ENCODE measurements at regions not wholly inside any gene's neighbourhood (a gene's known extent, or its start where the extent isn't known, plus 50 kb on each side); places are given as distances from the start of the nearest gene placed in this dataset.
"Not testable (repeated sequence)": the region's sequence is repeated elsewhere in the genome, so short reads cannot be mapped to it uniquely, and the experiment has no call there.

DNA sequence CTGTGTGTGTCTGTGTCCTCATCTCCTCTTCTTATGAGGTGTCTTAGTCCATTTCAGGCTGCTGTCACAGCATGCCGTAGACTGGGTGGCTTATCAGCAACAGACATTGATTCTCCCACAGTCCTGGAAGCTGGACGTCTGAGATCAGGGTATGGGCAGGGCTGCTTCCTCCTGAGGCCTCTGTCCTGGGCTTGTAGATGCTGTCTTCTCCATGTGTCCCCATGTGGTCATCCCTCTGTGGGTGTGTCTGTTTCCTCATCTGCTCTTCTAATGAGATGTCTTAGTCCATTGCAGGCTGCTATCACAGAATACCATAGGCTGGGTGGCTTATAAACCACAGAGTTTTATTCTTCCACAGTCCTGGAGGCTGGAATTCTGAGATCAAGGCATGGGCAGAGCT, 205.0 kb upstream of the USP9Y start:
- no peak for DNase-seq (ENCODE audit: low spot score)
- TF ChIP-seq, protein P1, sequence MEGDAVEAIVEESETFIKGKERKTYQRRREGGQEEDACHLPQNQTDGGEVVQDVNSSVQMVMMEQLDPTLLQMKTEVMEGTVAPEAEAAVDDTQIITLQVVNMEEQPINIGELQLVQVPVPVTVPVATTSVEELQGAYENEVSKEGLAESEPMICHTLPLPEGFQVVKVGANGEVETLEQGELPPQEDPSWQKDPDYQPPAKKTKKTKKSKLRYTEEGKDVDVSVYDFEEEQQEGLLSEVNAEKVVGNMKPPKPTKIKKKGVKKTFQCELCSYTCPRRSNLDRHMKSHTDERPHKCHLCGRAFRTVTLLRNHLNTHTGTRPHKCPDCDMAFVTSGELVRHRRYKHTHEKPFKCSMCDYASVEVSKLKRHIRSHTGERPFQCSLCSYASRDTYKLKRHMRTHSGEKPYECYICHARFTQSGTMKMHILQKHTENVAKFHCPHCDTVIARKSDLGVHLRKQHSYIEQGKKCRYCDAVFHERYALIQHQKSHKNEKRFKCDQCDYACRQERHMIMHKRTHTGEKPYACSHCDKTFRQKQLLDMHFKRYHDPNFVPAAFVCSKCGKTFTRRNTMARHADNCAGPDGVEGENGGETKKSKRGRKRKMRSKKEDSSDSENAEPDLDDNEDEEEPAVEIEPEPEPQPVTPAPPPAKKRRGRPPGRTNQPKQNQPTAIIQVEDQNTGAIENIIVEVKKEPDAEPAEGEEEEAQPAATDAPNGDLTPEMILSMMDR (IDR thresholded peaks at IDR 0.05; ENCODE audit: extremely low read depth, missing control alignments): no peak

DNA sequence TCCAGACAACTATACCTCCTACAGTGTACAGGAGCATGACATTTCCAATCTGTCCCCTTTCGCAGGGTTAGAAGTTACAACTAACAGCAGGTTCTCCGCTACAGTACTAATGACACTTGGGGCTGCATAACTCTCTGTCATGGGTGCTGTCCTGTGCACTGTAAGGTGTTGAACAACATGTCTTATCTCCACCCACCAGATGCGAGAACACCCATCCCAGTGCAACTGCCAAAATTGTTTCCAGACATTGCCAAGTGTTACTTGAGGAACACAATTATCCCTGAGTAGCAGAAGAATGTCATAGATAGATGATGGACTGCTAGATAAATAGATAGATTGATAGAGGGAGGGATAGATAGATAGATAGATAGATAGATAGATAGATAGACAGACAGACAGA, 200.9 kb upstream of the USP9Y start:
- DNase-seq (ENCODE audit: low spot score): no peak
- TF ChIP-seq, protein P1 (IDR thresholded peaks at IDR 0.05; ENCODE audit: extremely low read depth, missing control alignments): no peak

DNA sequence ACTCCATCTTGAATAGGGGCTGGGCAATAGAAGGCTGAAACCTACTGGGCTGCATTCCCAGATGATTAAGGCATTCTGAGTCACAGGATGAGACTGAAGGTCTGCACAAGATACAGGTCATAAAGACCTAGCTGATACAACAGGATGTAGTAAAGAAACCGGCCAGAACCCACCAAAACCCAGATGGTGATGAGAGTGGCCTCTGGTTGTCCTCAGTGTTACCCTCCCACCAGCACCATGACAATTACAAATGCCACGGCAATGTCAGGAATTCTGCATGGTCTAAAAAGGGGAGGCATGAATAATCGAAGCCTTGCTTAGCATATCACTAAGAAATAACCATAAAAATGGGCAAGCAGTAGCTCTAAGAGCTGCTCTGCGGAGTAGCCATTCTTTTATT, 197.0 kb upstream of the USP9Y start:
- DNase-seq (ENCODE audit: low spot score): not testable (repeated sequence)

DNA sequence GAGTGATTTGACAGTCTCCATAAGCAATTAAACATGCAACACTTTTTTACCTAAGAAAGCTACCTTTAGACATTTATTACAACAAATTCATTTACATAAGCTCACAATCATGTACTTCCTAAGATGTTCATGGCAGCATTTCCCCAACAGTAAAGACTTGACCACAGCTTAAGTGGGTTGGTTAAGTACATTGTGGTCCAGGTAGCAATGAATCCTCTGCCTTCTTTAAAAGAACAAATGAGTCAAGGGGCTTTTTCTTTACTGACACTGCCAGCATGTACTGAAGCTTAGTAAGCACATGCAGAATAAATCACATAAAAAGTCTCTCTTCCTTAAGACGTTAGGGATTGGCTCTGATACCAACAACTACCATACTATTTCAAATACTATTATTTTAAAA, 183.7 kb upstream of the USP9Y start:
- DNase-seq (ENCODE audit: low spot score): no peak
- TF ChIP-seq, protein P1 (IDR thresholded peaks at IDR 0.05; ENCODE audit: extremely low read depth, missing control alignments): no peak

DNA sequence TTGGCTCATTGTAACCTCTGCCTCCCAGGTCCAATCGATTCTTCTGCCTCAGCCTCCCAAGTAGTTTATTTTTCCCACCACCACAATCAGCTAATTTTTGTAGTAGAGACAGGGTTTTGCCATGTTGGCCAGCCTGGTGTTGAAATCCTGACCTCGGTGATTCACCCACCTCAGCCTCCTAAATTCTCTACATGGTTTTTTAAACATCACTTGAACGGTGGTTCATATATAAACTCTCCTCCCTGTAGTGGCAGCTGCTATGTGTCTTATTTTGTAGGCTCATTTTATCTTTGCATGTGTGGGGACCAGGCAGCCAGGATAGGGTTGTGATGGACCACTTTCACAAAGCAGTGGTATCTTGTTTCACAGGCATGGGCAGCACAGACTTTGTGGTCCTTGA, 175.8 kb upstream of the USP9Y start:
- no peak for DNase-seq (ENCODE audit: low spot score)
- TF ChIP-seq, protein P1 (IDR thresholded peaks at IDR 0.05; ENCODE audit: extremely low read depth, missing control alignments): no peak

DNA sequence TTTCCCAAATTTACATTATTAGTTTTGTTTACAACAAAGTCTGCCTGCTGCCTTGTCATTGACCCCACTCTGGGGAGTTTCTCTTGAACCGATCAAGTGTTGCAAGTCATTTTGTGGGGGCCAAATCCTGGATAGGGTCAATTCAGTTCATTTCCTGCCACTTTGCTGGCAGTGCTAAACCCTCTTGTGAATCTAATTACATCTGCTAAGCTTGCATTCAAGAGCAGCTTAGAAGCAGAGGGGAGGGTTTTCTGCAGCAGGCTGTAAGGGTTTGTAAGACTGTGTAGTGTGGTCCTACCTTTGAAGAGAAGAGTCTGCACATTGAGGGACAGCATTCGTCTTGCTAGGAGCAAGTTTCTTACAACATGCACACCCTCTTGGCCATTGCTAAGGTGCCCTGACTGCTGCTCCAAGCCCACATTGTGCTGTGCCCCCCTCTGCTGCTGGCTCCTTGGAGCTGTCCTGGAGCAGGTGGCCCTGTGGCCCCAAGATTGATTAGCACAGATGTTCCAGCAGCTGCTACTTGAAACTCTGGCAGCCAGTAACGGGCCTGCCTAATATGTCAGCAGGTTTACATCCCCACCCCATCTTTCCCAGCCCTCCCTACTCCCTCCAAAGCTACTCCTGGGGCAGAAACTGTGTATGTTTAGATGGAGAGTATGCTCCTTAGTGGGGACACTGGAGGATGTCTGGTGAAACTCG, 174.5 kb upstream of the USP9Y start:
- TF ChIP-seq, protein P1 (IDR thresholded peaks at IDR 0.05; ENCODE audit: extremely low read depth, missing control alignments): no peak
- no peak for DNase-seq (ENCODE audit: low spot score)

DNA sequence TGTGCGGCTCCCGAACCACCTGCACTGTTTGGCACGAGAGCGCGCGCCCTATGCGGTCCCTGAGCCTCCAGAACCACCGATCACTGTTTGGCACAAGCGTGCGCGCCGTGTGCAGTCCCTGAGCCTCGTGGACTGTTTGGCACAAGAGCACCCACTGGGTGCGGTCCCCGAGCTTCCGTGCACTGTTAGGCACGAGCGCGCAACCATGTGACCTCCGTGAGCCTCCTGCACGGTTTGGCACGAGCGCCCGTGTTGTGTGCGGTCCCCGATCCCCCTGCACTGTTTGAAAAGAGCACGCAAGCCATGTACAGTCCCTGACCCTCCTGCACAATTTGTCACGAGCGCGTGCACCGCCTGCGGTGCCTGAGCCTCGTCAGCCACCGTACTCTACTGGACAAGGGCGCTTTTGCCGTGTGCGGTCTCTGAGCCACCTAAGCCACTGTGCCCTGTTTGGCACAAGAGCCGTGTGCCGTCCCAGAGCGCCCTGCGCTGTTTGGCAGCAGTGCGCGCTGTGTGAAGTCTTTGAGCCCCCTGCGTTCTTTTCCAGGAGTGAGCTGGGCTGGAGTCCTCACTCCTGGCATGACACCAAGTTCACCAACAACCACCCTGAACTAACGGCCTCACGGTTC, 163.7 kb upstream of the USP9Y start:
- TF ChIP-seq, protein P1 (IDR thresholded peaks at IDR 0.05; ENCODE audit: extremely low read depth, missing control alignments): no peak
- DNase-seq (ENCODE audit: low spot score): no peak

All from GM20000 (cell line).